ENCODE measurements at regions not wholly inside any gene's neighbourhood (a gene's known extent, or its start where the extent isn't known, plus 50 kb on each side); places are given as distances from the start of the nearest gene placed in this dataset.

DNA sequence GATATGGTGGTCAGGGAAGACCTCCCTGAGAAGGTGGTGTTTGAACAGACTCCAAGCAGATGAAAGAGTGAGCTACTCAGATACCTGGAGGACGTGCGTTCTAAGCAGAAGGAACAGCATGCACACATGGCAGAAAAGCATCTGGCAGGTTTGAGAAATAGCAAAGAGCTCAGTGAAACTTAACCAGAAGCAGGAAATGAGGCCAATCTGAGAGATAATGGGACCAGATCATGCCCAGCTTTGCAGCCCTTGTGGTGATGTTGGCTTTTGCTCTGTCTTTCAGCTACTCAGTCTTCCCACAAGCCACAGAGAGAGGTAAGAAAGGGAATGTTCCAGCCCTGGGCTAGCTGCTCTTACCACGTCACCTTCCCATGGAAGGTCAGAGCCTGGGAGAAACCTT is 176.3 kb upstream of the GSC start:
- Histone ChIP-seq H3K9me2 (replicated peaks; ENCODE audit: insufficient read depth) (no peaks in the 10 kb centered on the region), H2AFZ (no peak overlapping the region), H3K4me3 (no peak overlapping the region), H3K27me3 (no peaks in the 10 kb centered on the region), H3K4me2 (no peak overlapping the region), H3K79me2 (no peaks in the 10 kb centered on the region), H3K4me1 (ENCODE audit: insufficient read depth) (no peaks in the 10 kb centered on the region), H4K20me1 (ENCODE audit: insufficient read depth, poor library complexity, severe bottlenecking) (no peaks in the 10 kb centered on the region), H3K9me3 (ENCODE audit: low read depth) (no peaks in the 10 kb centered on the region), H3K36me3 (replicated peaks; ENCODE audit: insufficient read depth, low read depth) (no peaks in the 10 kb centered on the region), H3K27ac (no peak overlapping the region)
- TF ChIP-seq EZH2 (IDR thresholded peaks at IDR 0.05; ENCODE audit: borderline replicate concordance): no peak
- TF ChIP-seq, protein P1, sequence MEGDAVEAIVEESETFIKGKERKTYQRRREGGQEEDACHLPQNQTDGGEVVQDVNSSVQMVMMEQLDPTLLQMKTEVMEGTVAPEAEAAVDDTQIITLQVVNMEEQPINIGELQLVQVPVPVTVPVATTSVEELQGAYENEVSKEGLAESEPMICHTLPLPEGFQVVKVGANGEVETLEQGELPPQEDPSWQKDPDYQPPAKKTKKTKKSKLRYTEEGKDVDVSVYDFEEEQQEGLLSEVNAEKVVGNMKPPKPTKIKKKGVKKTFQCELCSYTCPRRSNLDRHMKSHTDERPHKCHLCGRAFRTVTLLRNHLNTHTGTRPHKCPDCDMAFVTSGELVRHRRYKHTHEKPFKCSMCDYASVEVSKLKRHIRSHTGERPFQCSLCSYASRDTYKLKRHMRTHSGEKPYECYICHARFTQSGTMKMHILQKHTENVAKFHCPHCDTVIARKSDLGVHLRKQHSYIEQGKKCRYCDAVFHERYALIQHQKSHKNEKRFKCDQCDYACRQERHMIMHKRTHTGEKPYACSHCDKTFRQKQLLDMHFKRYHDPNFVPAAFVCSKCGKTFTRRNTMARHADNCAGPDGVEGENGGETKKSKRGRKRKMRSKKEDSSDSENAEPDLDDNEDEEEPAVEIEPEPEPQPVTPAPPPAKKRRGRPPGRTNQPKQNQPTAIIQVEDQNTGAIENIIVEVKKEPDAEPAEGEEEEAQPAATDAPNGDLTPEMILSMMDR (IDR thresholded peaks at IDR 0.05; ENCODE audit: poor library complexity): no peak
- no peak for TF ChIP-seq EZH2phosphoT487 (IDR thresholded peaks at IDR 0.05; ENCODE audit: low read depth, severe bottlenecking, unreplicated experiment)
- DNase-seq (ENCODE audit: low spot score): no peak
- WGBS (ENCODE audit: low lambda C conversion rate, missing lambda C conversion rate): 79% methylated on average over 3 of the region's 3 CpGs

DNA sequence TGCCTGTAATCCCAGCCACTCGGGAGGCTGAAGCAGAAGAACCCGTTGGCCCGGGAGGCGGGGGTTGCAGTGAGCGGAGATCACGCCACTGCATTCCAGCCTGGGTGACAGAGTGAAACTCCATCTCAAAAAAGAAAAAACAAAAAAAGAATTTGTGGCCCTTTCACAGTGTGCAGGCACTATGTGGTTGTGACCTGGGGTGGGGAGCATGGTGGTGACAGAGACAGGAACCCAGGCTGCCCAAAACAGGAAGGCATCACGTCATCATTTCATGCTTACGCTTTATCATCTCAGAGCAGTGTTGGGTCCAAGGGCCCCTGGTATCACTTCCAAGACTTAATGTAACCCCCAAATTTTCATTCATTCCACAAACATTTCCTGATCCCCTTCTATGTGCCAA is 175.7 kb upstream of the GSC start:
- H2AFZ ChIP-seq: no peak overlapping the region
- H3K4me3 ChIP-seq: no peak overlapping the region
- no peaks in the 10 kb centered on the region for H3K4me1 ChIP-seq (ENCODE audit: insufficient read depth)
- H3K79me2 ChIP-seq: no peaks in the 10 kb centered on the region
- TF ChIP-seq EZH2 (IDR thresholded peaks at IDR 0.05; ENCODE audit: borderline replicate concordance) (no peak), EZH2phosphoT487 (IDR thresholded peaks at IDR 0.05; ENCODE audit: low read depth, severe bottlenecking, unreplicated experiment) (no peak)
- TF ChIP-seq, protein P1 (IDR thresholded peaks at IDR 0.05; ENCODE audit: poor library complexity): no peak
- no peaks in the 10 kb centered on the region for H3K9me3 ChIP-seq (ENCODE audit: low read depth)
- H4K20me1 ChIP-seq (ENCODE audit: insufficient read depth, poor library complexity, severe bottlenecking): no peaks in the 10 kb centered on the region
- H3K4me2 ChIP-seq: no peak overlapping the region
- no peaks in the 10 kb centered on the region for H3K27me3 ChIP-seq
- H3K27ac ChIP-seq: no peak overlapping the region
- H3K36me3 ChIP-seq (replicated peaks; ENCODE audit: insufficient read depth, low read depth): no peaks in the 10 kb centered on the region
- H3K9me2 ChIP-seq (replicated peaks; ENCODE audit: insufficient read depth): no peaks in the 10 kb centered on the region
- 97% methylated on average over 8 of the region's 8 CpGs for WGBS (ENCODE audit: low lambda C conversion rate, missing lambda C conversion rate)
- no peak for DNase-seq (ENCODE audit: low spot score)

DNA sequence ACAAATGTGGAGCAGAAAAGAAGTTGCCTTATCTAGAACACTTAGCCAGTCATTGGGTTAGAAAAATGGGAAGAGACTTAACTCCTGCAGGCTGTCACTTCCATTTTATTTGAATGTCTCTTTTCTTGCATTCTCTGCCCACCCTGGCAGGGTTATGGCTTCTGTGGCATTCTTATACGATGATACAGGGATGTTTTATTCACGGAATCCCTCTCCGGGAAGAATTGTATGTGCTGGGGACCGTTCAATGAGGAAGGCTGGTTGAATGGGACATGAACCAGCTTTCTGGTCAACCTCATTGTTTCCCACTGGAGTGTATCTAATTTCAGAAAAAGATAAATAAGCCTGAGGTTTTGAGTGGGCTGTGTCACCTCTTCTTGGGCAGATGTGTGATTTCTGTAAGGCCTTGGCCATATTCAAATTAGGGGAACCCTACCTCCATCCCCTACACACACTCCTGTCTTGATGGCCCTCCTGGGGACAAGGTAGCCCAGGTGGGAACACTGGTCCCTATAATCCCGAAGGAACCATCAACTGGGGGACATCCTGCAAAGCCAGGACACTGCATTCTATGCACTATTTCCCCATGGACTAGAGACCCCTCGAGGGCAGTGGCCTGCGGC is 174.8 kb upstream of the GSC start:
- Histone ChIP-seq H3K36me3 (replicated peaks; ENCODE audit: insufficient read depth, low read depth) (no peaks in the 10 kb centered on the region), H3K4me1 (ENCODE audit: insufficient read depth) (no peaks in the 10 kb centered on the region), H3K27ac (no peak overlapping the region), H3K4me2 (no peak overlapping the region), H3K9me2 (replicated peaks; ENCODE audit: insufficient read depth) (no peaks in the 10 kb centered on the region), H3K4me3 (no peak overlapping the region), H3K27me3 (no peaks in the 10 kb centered on the region), H4K20me1 (ENCODE audit: insufficient read depth, poor library complexity, severe bottlenecking) (no peaks in the 10 kb centered on the region), H3K9me3 (ENCODE audit: low read depth) (no peaks in the 10 kb centered on the region), H2AFZ (no peak overlapping the region), H3K79me2 (no peaks in the 10 kb centered on the region)
- WGBS (ENCODE audit: low lambda C conversion rate, missing lambda C conversion rate): 94% methylated on average over 7 of the region's 7 CpGs
- TF ChIP-seq, protein P1 (IDR thresholded peaks at IDR 0.05; ENCODE audit: poor library complexity): no peak
- TF ChIP-seq EZH2phosphoT487 (IDR thresholded peaks at IDR 0.05; ENCODE audit: low read depth, severe bottlenecking, unreplicated experiment): no peak
- TF ChIP-seq EZH2 (IDR thresholded peaks at IDR 0.05; ENCODE audit: borderline replicate concordance): no peak
- no peak for DNase-seq (ENCODE audit: low spot score)
